SK-N-MC (cell line): ENCODE measurements at regions not wholly inside any gene's neighbourhood (a gene's known extent, or its start where the extent isn't known, plus 50 kb on each side); places are given as distances from the start of the nearest gene placed in this dataset.

Source experiments
- EZH2 ChIP-seq: fragments of 200-600 bp; sonication (generic); IDR thresholded peaks from one replicate; pipeline ENCODE4 v1.6.1; 2017; ENCODE audit warnings: antibody characterized with exemption
- POLR2AphosphoS5 ChIP-seq: IDR thresholded peaks from 2 replicates; pipeline ENCODE4 v1.6.1; 2012; ENCODE audit warnings: mild to moderate bottlenecking, low read depth, low read length, borderline replicate concordance

DNA sequence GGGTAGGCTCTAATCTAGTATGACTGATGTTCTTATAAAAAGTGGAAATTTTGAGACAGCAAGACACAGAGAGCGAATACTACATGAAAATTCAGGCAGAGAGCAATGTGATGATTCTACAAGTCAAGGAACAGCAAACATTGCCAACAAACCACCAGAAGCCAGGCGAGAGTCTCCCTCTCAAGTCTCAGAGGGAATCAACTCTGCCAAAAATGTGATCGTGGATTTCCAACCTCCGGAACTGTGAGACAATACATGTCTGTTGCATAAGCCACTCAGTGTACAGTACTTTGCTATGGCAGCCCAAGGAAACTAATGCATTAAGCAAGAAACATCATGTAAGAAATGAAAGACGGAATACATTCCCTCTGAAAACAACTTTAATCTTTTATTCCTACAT, 52.1 kb upstream of the CCNG1 start:
- TF ChIP-seq EZH2 (no peak), POLR2AphosphoS5 (no peak)
